ENCODE measurements at regions not wholly inside any gene's neighbourhood (a gene's known extent, or its start where the extent isn't known, plus 50 kb on each side); places are given as distances from the start of the nearest gene placed in this dataset.

- TF ChIP-seq EP300 (IDR thresholded peaks at IDR 0.05) (no peak), CTCF (IDR thresholded peaks at IDR 0.05) (no peak), POLR2A (IDR thresholded peaks at IDR 0.05) (no peak)
These were observed 115.4 kb upstream of the RAB4A start for GRCh38 chr1:229155472-229155871.

Data from ovary (tissue), 3 donors.